ENCODE measurements at regions not wholly inside any gene's neighbourhood (a gene's known extent, or its start where the extent isn't known, plus 50 kb on each side); places are given as distances from the start of the nearest gene placed in this dataset.

DNA sequence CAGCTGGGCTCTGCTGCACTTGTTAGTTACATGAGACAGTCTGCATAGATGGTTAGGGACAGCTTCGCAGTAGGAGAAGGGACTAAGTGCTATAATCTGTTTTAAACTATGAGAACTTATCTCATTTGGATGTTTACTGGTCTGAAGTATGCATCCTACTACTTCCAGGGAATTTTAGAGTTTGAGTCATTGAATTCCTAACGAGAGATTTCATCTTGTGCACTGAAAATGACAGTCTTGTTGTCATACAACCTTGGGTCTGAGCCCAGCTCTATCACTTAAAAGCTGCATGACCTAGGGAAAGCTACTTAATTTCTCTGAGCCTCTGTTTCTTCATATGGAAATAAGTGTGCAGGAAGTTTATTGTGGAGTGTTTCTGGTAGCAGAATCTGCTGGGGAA, 78.4 kb downstream of the TRIM43 start:
- TF ChIP-seq CTCF (IDR thresholded peaks at IDR 0.05) = no peak
- no peak for TF ChIP-seq POLR2A (IDR thresholded peaks at IDR 0.05)
